H1 (cell line): ENCODE measurements at regions not wholly inside any gene's neighbourhood (a gene's known extent, or its start where the extent isn't known, plus 50 kb on each side); places are given as distances from the start of the nearest gene placed in this dataset.

Experiments used
- CEBPB ChIP-seq: IDR thresholded peaks from 2 replicates; pipeline ENCODE4 v1.6.1; 2012; ENCODE audit warnings: low read depth, low read length
- CHD1 ChIP-seq: IDR thresholded peaks from 2 replicates; pipeline ENCODE4 v1.6.1; 2012; ENCODE audit warnings: low read depth, low read length, improper control_type of control experiment
- SP2 ChIP-seq: IDR thresholded peaks from 2 replicates; pipeline ENCODE4 v1.6.1; 2012; ENCODE audit warnings: mild to moderate bottlenecking, low read length, inconsistent platforms
- TAF1 ChIP-seq: IDR thresholded peaks from 2 replicates; pipeline ENCODE4 v1.6.1; 2011; ENCODE audit warnings: mild to moderate bottlenecking, low read depth, low read length
- TF ChIP-seq, protein P1 (sequence below): fragments of 300-600 bp; sonication (generic); IDR thresholded peaks from 2 replicates; pipeline ENCODE4 v1.7.1; 2012; ENCODE audit warnings: low read length, moderate library complexity, mild to moderate bottlenecking, inconsistent platforms; ENCODE audit not compliant: insufficient replicate concordance

DNA sequence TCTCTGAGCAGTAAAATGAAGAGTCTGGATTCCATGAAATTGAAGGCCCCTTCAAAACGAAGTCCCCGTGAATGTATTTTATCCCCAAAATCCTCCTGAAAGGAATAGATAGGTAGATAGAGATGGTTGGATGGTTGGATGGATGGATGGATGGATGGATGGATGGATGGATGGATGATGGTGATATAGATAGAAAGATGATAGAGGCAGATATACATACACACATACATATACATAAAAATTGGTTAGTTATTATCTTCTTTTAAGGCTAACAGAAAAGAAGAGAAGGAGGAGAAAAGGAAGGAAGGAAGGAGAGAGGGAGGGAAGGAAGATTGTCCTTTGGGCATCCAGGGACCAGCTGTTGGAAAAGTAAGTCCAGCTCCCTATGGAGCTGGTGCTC, 63.1 kb downstream of the SYF2 start (continued):
- TF ChIP-seq, protein P1, sequence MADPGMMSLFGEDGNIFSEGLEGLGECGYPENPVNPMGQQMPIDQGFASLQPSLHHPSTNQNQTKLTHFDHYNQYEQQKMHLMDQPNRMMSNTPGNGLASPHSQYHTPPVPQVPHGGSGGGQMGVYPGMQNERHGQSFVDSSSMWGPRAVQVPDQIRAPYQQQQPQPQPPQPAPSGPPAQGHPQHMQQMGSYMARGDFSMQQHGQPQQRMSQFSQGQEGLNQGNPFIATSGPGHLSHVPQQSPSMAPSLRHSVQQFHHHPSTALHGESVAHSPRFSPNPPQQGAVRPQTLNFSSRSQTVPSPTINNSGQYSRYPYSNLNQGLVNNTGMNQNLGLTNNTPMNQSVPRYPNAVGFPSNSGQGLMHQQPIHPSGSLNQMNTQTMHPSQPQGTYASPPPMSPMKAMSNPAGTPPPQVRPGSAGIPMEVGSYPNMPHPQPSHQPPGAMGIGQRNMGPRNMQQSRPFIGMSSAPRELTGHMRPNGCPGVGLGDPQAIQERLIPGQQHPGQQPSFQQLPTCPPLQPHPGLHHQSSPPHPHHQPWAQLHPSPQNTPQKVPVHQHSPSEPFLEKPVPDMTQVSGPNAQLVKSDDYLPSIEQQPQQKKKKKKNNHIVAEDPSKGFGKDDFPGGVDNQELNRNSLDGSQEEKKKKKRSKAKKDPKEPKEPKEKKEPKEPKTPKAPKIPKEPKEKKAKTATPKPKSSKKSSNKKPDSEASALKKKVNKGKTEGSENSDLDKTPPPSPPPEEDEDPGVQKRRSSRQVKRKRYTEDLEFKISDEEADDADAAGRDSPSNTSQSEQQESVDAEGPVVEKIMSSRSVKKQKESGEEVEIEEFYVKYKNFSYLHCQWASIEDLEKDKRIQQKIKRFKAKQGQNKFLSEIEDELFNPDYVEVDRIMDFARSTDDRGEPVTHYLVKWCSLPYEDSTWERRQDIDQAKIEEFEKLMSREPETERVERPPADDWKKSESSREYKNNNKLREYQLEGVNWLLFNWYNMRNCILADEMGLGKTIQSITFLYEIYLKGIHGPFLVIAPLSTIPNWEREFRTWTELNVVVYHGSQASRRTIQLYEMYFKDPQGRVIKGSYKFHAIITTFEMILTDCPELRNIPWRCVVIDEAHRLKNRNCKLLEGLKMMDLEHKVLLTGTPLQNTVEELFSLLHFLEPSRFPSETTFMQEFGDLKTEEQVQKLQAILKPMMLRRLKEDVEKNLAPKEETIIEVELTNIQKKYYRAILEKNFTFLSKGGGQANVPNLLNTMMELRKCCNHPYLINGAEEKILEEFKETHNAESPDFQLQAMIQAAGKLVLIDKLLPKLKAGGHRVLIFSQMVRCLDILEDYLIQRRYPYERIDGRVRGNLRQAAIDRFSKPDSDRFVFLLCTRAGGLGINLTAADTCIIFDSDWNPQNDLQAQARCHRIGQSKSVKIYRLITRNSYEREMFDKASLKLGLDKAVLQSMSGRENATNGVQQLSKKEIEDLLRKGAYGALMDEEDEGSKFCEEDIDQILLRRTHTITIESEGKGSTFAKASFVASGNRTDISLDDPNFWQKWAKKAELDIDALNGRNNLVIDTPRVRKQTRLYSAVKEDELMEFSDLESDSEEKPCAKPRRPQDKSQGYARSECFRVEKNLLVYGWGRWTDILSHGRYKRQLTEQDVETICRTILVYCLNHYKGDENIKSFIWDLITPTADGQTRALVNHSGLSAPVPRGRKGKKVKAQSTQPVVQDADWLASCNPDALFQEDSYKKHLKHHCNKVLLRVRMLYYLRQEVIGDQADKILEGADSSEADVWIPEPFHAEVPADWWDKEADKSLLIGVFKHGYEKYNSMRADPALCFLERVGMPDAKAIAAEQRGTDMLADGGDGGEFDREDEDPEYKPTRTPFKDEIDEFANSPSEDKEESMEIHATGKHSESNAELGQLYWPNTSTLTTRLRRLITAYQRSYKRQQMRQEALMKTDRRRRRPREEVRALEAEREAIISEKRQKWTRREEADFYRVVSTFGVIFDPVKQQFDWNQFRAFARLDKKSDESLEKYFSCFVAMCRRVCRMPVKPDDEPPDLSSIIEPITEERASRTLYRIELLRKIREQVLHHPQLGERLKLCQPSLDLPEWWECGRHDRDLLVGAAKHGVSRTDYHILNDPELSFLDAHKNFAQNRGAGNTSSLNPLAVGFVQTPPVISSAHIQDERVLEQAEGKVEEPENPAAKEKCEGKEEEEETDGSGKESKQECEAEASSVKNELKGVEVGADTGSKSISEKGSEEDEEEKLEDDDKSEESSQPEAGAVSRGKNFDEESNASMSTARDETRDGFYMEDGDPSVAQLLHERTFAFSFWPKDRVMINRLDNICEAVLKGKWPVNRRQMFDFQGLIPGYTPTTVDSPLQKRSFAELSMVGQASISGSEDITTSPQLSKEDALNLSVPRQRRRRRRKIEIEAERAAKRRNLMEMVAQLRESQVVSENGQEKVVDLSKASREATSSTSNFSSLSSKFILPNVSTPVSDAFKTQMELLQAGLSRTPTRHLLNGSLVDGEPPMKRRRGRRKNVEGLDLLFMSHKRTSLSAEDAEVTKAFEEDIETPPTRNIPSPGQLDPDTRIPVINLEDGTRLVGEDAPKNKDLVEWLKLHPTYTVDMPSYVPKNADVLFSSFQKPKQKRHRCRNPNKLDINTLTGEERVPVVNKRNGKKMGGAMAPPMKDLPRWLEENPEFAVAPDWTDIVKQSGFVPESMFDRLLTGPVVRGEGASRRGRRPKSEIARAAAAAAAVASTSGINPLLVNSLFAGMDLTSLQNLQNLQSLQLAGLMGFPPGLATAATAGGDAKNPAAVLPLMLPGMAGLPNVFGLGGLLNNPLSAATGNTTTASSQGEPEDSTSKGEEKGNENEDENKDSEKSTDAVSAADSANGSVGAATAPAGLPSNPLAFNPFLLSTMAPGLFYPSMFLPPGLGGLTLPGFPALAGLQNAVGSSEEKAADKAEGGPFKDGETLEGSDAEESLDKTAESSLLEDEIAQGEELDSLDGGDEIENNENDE: no peak
- TF ChIP-seq CEBPB (no peak), TAF1 (no peak), CHD1 (no peak), SP2 (no peak)
- TF ChIP-seq, all 59 proteins: peak for 0
